HG03520 (cell line): ENCODE measurements at regions not wholly inside any gene's neighbourhood (a gene's known extent, or its start where the extent isn't known, plus 50 kb on each side); places are given as distances from the start of the nearest gene placed in this dataset.

Experiments used
- ATAC-seq: cut with Tn5 transposase; IDR thresholded peaks from one replicate; pipeline ENCODE4 v1.9.1; 2021; ENCODE audit warnings: mild to moderate bottlenecking, moderate library complexity; ENCODE audit not compliant: unreplicated experiment

DNA sequence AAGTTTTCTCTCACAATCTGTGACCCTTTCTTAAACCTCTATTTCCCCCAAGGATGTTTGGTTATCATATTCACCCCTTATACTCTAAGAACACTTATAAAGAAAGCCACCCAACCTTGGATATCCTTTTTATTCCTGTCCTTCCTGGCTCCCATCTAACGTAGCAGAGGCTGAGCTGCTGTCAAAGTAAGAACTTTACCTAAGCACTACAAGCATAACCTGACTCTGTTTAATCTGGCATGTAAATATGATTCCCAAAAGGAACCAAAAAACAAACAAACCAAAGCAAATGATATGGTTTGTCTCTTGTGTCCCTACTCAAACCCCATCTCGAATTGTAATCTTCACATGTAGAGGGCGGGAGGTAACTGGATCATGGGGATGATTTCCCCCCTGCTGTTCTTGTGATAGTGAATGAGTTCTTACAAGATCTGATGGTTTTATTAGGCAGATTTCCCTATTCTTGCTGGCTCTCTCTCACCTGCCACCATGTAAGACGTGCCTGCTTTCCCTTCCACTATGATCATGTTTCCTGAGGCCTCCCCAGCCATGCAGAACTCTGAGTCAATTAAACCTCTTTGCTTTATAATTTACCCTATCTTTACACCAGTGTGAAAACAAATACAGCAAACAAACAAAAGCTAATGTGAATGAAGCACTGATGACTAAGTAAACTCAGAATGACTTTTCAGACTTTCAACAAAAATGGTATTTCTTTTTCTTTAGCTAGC, 72.7 kb upstream of the SPOPL start:
- ATAC-seq: no peak

DNA sequence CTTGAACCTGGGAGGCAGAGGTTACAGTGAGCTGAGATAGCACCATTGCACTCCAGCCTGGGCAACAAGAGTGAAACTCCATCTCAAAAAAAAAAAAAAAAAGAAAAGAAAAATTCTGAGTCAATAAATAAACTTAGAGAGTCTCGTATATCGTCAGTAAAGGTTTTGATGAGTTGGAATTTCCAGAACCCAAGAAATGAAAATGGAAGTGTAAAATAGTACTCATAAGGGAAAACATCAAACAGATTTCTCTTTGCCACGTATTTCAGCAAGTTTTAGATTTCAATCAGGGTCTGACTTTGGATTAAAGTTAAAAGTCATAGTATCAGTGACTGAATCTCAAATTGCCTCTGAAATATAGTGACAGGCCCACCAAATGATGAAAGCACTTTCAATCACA, 71.4 kb upstream of the SPOPL start:
- ATAC-seq: no peak

DNA sequence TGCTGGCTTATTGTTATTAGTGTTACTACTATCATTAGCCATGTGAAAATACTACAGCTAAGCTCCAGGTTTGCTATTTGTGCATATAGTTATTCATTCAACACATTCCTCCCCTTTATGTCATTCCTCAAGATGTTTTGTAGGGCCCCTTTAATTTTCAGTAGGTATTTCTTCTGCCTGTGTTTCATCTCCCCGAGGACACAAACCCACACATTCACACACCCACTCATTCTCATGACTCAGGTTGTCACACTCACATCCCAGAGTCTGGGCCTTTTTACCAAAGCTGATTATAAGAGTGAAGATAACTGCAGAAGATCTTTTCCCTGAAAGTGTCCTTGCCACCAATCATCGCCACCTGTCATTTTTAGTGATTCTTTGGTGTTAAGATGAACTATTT, 68.6 kb upstream of the SPOPL start:
- ATAC-seq: peak; percentile 47

DNA sequence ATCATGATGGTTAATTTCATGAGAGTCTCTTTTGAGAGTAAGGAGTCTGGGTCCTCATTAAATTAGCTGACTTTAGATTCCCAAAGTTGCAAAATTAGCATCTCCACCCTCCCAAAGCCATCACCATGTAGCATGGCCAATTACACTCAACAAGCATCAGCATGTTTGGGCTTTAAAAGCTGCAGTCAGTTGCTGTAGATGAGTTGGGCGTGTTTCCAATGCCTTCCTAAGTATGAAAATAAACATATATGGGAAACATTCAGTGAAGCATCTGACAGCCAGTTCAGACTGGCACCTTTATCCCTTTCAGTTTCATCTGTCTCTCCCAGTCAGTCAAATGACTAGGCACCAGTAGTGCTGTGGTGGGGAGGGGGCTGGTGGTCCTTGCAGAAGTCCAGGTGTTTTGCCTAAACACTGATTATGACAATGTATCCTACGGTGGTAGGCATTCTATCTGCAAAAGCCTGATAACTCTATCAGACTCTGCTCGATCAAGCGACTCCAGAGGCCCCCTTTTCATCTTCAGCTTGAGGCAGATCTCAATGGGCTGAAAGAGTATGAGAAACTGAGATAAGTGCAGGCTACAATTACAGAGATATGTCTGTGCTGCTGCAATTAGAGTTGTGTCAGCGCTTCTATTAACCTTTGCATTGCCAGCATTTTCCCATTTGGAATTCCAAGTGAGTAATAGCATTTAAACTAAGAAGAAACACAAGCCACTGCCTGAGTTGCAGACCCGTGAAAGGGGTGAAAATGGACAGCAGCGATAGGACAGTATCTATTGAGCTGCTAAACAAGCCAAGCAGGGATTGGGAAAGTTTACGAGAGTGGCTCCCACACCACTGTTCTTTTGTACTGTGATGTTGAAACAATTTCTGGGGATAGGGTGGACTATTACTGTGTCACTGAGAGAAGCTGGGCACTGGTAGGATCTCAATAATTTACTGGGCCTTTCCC, 67.3 kb upstream of the SPOPL start:
- ATAC-seq: no peak

DNA sequence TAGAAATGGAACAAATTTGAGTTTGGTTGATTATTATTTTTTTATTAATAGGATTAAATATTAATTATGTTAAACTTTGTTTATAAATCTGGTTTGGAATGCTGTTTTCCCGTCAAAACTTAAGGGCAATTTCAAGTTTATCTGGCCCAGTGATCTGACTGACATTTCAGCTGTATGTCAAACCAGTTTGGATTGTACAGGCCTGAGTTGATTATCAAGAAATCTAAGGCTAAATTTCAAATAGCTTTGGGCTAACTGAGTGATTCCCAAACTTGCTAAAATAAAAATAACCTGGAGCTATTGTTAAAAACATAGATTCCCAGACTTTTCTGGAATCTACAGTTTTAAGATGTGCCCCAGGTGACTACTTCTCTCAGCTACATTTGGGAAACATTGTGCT, 65.9 kb upstream of the SPOPL start:
- ATAC-seq: no peak

DNA sequence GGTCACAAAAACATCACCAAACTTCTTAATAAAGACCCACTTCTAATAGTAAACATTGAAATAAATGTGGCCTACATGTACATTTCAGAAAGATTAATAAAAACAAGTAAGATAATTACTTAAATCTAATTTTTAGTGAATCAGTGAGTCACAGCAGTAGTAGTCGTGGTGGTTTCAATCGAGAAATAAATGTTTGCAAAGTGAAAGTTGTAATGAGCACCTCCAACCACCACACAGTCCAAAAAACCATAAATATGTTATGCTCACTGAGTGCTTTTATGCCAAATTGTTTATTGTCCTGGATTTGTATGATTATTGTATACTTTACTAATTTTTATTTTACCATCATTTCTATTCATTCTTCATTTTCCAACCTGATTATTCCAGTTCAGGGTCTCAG, 61.8 kb upstream of the SPOPL start:
- ATAC-seq: no peak

- ATAC-seq: no peak
Observed at GRCh38 chr2:138440759-138441158, 60.8 kb upstream of the SPOPL start.

DNA sequence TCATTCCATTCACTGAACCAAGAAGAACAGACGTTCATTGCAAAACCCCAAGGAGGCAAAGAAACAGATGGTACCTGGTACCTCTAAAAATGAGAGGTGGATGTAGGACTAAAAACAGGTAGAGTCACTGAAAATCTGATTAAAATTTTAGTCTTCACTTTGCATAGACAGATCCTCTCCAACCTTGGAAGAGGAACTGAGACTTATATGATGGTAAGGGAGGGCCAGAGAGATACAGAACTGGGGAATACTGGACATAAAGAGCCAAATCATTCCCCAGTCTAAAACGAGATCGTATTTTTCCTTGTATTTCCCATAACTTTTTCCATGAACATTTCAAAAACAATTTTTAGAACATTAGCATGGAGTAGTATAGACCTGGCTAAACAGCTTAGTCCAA, 59.7 kb upstream of the SPOPL start:
- no peak for ATAC-seq

- no peak for ATAC-seq
Observed at GRCh38 chr2:138444411-138444810, 57.2 kb upstream of the SPOPL start.

GRCh38 chr2:138445227-138445626, 56.3 kb upstream of the SPOPL start:
- no peak for ATAC-seq

GRCh38 chr2:138446043-138446442, 55.5 kb upstream of the SPOPL start:
- no peak for ATAC-seq

DNA sequence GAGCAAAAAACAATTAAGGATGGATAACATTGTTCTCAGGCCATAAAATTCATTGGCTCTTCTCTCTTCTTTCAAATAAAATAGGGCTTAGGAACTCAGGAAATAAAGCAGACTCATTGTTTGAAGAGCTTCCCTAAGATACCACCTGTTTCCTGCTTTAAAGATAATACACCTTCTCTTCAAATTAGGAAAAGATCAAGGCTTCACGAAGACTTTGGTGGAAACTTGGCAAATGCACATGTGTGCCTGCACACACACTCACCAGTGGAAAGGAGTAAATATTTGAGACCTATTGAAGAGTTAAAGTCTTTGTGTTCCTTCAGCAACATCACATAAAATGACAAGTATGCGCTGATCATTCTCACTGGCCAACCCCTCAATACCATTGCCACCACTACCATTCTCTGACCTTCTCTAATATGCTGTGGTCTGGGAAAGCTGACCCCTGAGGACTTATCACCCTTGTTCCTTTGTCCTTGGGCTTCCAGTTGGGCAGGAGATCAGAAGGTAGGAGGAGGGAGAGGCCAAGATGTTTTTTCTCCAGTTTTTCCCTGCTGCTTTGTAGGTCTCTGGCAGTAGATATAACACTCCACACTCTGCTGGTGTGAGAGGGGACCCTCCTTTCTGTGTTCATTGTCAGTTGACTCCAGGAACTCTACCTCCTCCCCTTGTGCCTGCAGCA, 53.5 kb upstream of the SPOPL start:
- no peak for ATAC-seq
